ENCODE measurements at regions not wholly inside any gene's neighbourhood (a gene's known extent, or its start where the extent isn't known, plus 50 kb on each side); places are given as distances from the start of the nearest gene placed in this dataset.

DNA sequence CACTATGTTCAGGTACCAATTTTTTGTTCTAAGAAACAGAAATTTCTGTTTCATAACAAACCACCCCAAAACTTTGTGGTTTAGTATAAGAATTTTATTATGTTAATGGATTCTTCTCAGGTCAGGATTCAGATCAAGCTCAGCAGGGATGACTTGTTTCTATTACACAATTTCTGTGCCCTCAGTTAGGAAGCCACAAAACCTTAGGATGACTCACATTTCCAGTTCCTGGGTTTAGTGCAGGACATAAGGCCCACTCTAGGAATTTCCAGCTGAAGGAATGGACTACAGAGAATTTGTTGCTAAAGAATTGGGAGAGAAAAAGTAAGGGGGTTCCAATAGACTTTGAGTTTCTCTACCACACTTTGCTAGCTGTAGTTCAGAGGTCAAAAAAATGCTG, 629.3 kb downstream of the ANXA1 start:
- H3K4me2 ChIP-seq (ENCODE audit: low read depth, low read length), result no peak overlapping the region

More for the DNA sequence above, 629.3 kb downstream of the ANXA1 start:
- Histone ChIP-seq H2AK5ac (ENCODE audit: low read depth, low read length) (no peak overlapping the region), H3K4ac (ENCODE audit: low read depth, low read length) (no peak overlapping the region), H3K56ac (ENCODE audit: extremely low read depth, insufficient read depth, low read length) (no peak overlapping the region), H3K27me3 (ENCODE audit: control insufficient read depth, insufficient read depth, low read length) (no peaks in the 10 kb centered on the region), H2BK20ac (ENCODE audit: low read depth, low read length) (no peak overlapping the region), H3K14ac (replicated peaks; ENCODE audit: low read depth, low read length) (no peak overlapping the region), H3K4me1 (ENCODE audit: control insufficient read depth, insufficient read depth, low read length) (no peaks in the 10 kb centered on the region), H3K27ac (ENCODE audit: insufficient read depth, low read length) (no peak overlapping the region), H2AK9ac (replicated peaks; ENCODE audit: low read depth, low read length, poor library complexity) (no peak overlapping the region), H4K20me1 (ENCODE audit: insufficient read depth, low read length) (no peaks in the 10 kb centered on the region), H2BK15ac (ENCODE audit: low read depth, low read length) (no peak overlapping the region), H3K23ac (ENCODE audit: low read depth, low read length) (no peak overlapping the region), H3K36me3 (ENCODE audit: control insufficient read depth, insufficient read depth, low read length) (no peaks in the 10 kb centered on the region), H2AFZ (replicated peaks; ENCODE audit: low read length, poor library complexity) (no peak overlapping the region), H3K9me1 (ENCODE audit: insufficient read depth, low read length) (no peaks in the 10 kb centered on the region), H3K9me3 (ENCODE audit: control insufficient read depth, insufficient read depth, low read length) (peaks cover 10% of the 10 kb centered on the region), H3K18ac (ENCODE audit: low read depth, low read length) (no peak overlapping the region), H3K4me3 (ENCODE audit: insufficient read depth, low read depth, low read length) (no peak overlapping the region), H4K91ac (ENCODE audit: insufficient read depth, low read depth, low read length) (no peak overlapping the region), H4K5ac (ENCODE audit: low read depth, low read length) (no peak overlapping the region), H2BK5ac (ENCODE audit: low read depth, low read length, poor library complexity, severe bottlenecking) (no peak overlapping the region), H4K8ac (ENCODE audit: low read depth in 2 of 2, low read length in 2 of 2) (no peak overlapping the region), H2BK120ac (ENCODE audit: low read depth, low read length) (no peak overlapping the region), H3K9ac (ENCODE audit: low read depth, low read length) (no peak overlapping the region), H3K79me1 (ENCODE audit: low read depth in 1 of 2, low read length in 2 of 2) (no peaks in the 10 kb centered on the region)
- no TSS peak for BruUV-seq (replicated peaks)
- no peak for DNase-seq
- intact Hi-C loops (cut with micrococcal nuclease), result no loop called here
- TF ChIP-seq, protein P1, sequence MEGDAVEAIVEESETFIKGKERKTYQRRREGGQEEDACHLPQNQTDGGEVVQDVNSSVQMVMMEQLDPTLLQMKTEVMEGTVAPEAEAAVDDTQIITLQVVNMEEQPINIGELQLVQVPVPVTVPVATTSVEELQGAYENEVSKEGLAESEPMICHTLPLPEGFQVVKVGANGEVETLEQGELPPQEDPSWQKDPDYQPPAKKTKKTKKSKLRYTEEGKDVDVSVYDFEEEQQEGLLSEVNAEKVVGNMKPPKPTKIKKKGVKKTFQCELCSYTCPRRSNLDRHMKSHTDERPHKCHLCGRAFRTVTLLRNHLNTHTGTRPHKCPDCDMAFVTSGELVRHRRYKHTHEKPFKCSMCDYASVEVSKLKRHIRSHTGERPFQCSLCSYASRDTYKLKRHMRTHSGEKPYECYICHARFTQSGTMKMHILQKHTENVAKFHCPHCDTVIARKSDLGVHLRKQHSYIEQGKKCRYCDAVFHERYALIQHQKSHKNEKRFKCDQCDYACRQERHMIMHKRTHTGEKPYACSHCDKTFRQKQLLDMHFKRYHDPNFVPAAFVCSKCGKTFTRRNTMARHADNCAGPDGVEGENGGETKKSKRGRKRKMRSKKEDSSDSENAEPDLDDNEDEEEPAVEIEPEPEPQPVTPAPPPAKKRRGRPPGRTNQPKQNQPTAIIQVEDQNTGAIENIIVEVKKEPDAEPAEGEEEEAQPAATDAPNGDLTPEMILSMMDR (conservative IDR thresholded peaks at IDR 0.05; ENCODE audit: low read depth, low read length), result no peak
- peak; percentile 42; the same call in 1 of the 2 replicates for TF ChIP-seq CEBPB (IDR thresholded peaks at IDR 0.05; ENCODE audit: low read depth, low read length)
- dilution Hi-C loops (cut with HindIII; ENCODE audit: low sequenced_read_pairs, unreplicated experiment), result no loop called here
- ATAC-seq (ENCODE audit: low read depth), result no peak
- POLR2A ChIA-PET (ENCODE audit: unreplicated experiment), result no interaction called here
- CTCF ChIA-PET, result no interaction called here
- in situ Hi-C loops (cut with MboI; ENCODE audit: low sequenced_read_pairs), result no loop called here

All from IMR-90 (cell line).